Endothelial cell (in vitro differentiated cells): ENCODE measurements at regions not wholly inside any gene's neighbourhood (a gene's known extent, or its start where the extent isn't known, plus 50 kb on each side); places are given as distances from the start of the nearest gene placed in this dataset.

ENCODE experiments used
- DNase-seq: peaks from one replicate; pipeline ENCODE4 v3.0.0; 2021; ENCODE audit warnings: low spot score
- H3K27ac Mint-ChIP-seq: one replicate; pipeline ENCODE4 v1.8.0; 2021; ENCODE audit warnings: mixed read lengths, inconsistent platforms; ENCODE audit not compliant: unreplicated experiment
- H3K27me3 Mint-ChIP-seq: one replicate; pipeline ENCODE4 v1.8.0; 2021; ENCODE audit warnings: mild to moderate bottlenecking, moderate library complexity, mixed read lengths, inconsistent platforms; ENCODE audit not compliant: unreplicated experiment
- H3K36me3 Mint-ChIP-seq: one replicate; pipeline ENCODE4 v1.8.0; 2021; ENCODE audit warnings: mild to moderate bottlenecking, low read depth, mixed read lengths, inconsistent platforms; ENCODE audit not compliant: unreplicated experiment
- H3K4me1 Mint-ChIP-seq: one replicate; pipeline ENCODE4 v1.8.0; 2021; ENCODE audit warnings: mild to moderate bottlenecking, mixed read lengths, inconsistent platforms; ENCODE audit not compliant: unreplicated experiment
- H3K4me3 Mint-ChIP-seq: one replicate; pipeline ENCODE4 v1.8.0; 2021; ENCODE audit warnings: mild to moderate bottlenecking, mixed read lengths, inconsistent platforms; ENCODE audit not compliant: unreplicated experiment
- H3K9me3 Mint-ChIP-seq: one replicate; pipeline ENCODE4 v1.8.0; 2021; ENCODE audit warnings: mixed read lengths, inconsistent platforms; ENCODE audit not compliant: unreplicated experiment
- TF ChIP-seq, protein P1 (sequence below): fragments of 200-600 bp; sonication (generic); IDR thresholded peaks from one replicate; pipeline ENCODE4 v1.5.0; 2021; ENCODE audit warnings: antibody characterized with exemption; ENCODE audit not compliant: unreplicated experiment

DNA sequence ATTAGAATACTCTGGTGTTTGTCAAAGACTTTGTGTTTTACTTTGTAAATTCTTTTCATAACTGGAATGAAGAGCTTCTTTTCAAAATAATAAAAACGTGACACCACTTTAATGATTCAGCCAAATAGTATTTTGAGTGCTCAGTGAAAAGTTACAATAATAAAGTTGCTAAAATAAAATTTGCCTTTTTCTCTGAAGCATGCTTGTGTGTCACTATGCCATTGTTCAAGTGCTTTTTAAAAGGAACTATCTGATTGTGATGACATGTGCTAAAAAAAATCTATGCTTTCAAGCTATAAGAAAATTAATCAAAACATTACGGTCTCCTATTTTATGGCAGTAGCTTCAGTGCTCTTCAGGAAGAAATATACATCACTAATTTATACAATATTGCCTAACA is 1290.5 kb upstream of the B3GALT2 start:
- Mint-ChIP-seq H3K27me3 (no peaks in the 10 kb centered on the region), H3K27ac (no peak overlapping the region), H3K4me3 (no peak overlapping the region), H3K9me3 (no peaks in the 10 kb centered on the region), H3K4me1 (no peaks in the 10 kb centered on the region), H3K36me3 (no peaks in the 10 kb centered on the region)
- TF ChIP-seq, protein P1, sequence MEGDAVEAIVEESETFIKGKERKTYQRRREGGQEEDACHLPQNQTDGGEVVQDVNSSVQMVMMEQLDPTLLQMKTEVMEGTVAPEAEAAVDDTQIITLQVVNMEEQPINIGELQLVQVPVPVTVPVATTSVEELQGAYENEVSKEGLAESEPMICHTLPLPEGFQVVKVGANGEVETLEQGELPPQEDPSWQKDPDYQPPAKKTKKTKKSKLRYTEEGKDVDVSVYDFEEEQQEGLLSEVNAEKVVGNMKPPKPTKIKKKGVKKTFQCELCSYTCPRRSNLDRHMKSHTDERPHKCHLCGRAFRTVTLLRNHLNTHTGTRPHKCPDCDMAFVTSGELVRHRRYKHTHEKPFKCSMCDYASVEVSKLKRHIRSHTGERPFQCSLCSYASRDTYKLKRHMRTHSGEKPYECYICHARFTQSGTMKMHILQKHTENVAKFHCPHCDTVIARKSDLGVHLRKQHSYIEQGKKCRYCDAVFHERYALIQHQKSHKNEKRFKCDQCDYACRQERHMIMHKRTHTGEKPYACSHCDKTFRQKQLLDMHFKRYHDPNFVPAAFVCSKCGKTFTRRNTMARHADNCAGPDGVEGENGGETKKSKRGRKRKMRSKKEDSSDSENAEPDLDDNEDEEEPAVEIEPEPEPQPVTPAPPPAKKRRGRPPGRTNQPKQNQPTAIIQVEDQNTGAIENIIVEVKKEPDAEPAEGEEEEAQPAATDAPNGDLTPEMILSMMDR: no peak
- DNase-seq: no peak

GRCh38 chr1:194476351-194476750 is 1289.9 kb upstream of the B3GALT2 start:
- Mint-ChIP-seq H3K27ac (no peak overlapping the region), H3K27me3 (no peaks in the 10 kb centered on the region), H3K36me3 (no peaks in the 10 kb centered on the region), H3K4me3 (no peak overlapping the region), H3K9me3 (no peaks in the 10 kb centered on the region), H3K4me1 (no peaks in the 10 kb centered on the region)
- no peak for DNase-seq
- TF ChIP-seq, protein P1: no peak

GRCh38 chr1:194474701-194475100 is 1288.3 kb upstream of the B3GALT2 start:
- Mint-ChIP-seq H3K4me3 (no peak overlapping the region), H3K27me3 (no peaks in the 10 kb centered on the region), H3K4me1 (no peaks in the 10 kb centered on the region), H3K9me3 (no peaks in the 10 kb centered on the region), H3K36me3 (no peaks in the 10 kb centered on the region), H3K27ac (no peak overlapping the region)
- TF ChIP-seq, protein P1: no peak
- DNase-seq: no peak

GRCh38 chr1:194473766-194474165 is 1287.4 kb upstream of the B3GALT2 start:
- Mint-ChIP-seq H3K4me1 (no peaks in the 10 kb centered on the region), H3K9me3 (no peaks in the 10 kb centered on the region), H3K4me3 (no peak overlapping the region), H3K36me3 (no peaks in the 10 kb centered on the region), H3K27ac (no peak overlapping the region), H3K27me3 (no peaks in the 10 kb centered on the region)
- no peak for DNase-seq
- TF ChIP-seq, protein P1: no peak

- H3K27me3 Mint-ChIP-seq: no peaks in the 10 kb centered on the region
- no peak overlapping the region for H3K4me3 Mint-ChIP-seq
- H3K4me1 Mint-ChIP-seq: no peaks in the 10 kb centered on the region
- H3K27ac Mint-ChIP-seq: no peak overlapping the region
- H3K36me3 Mint-ChIP-seq: no peaks in the 10 kb centered on the region
- TF ChIP-seq, protein P1: no peak
- no peak for DNase-seq
- H3K9me3 Mint-ChIP-seq: no peaks in the 10 kb centered on the region
Observed at GRCh38 chr1:194469282-194469681, 1282.9 kb upstream of the B3GALT2 start.
